Islet precursor cell (in vitro differentiated cells): ENCODE measurements at regions not wholly inside any gene's neighbourhood (a gene's known extent, or its start where the extent isn't known, plus 50 kb on each side); places are given as distances from the start of the nearest gene placed in this dataset.
"Not testable (repeated sequence)": the region's sequence is repeated elsewhere in the genome, so short reads cannot be mapped to it uniquely, and the experiment has no call there.

ENCODE experiments used
- DNase-seq: peaks from one replicate; pipeline ENCODE4 v3.0.0-alpha.2; 2018

GRCh38 chr18:7178568-7178967 is 52.3 kb upstream of the LRRC30 start:
- DNase-seq: not testable (repeated sequence)

- DNase-seq: peak; percentile 75
These were observed 53.7 kb upstream of the LRRC30 start for GRCh38 chr18:7177116-7177744.

- DNase-seq: peak; percentile 83
These were observed 56.4 kb upstream of the LRRC30 start for GRCh38 chr18:7174344-7175095.

GRCh38 chr18:7173216-7173615 is 55.6 kb upstream of the LAMA1 start:
- DNase-seq: no peak

GRCh38 chr18:7172611-7173010 is 55.0 kb upstream of the LAMA1 start:
- DNase-seq: peak; percentile 90

- no peak for DNase-seq
These were observed 52.7 kb upstream of the LAMA1 start for GRCh38 chr18:7170292-7170691.

- DNase-seq: no peak
These were observed 52.0 kb upstream of the LAMA1 start for GRCh38 chr18:7169601-7170000.

- DNase-seq: no peak
These were observed 50.8 kb upstream of the LAMA1 start for GRCh38 chr18:7168408-7168807.
